HG03342 (cell line): ENCODE measurements at regions not wholly inside any gene's neighbourhood (a gene's known extent, or its start where the extent isn't known, plus 50 kb on each side); places are given as distances from the start of the nearest gene placed in this dataset.
A peak's percentile ranks its signal among the peaks of the same experiment; 100 is the strongest.

ENCODE experiments used
- ATAC-seq: cut with Tn5 transposase; IDR thresholded peaks from one replicate; pipeline ENCODE4 v1.9.1; 2021; ENCODE audit warnings: mild to moderate bottlenecking, moderate library complexity; ENCODE audit not compliant: unreplicated experiment

- ATAC-seq: no peak
These were observed 1374.5 kb downstream of the BRD1 start for GRCh38 chr22:48453171-48453570.

GRCh38 chr22:48452766-48453165 is 1374.9 kb downstream of the BRD1 start:
- no peak for ATAC-seq

DNA sequence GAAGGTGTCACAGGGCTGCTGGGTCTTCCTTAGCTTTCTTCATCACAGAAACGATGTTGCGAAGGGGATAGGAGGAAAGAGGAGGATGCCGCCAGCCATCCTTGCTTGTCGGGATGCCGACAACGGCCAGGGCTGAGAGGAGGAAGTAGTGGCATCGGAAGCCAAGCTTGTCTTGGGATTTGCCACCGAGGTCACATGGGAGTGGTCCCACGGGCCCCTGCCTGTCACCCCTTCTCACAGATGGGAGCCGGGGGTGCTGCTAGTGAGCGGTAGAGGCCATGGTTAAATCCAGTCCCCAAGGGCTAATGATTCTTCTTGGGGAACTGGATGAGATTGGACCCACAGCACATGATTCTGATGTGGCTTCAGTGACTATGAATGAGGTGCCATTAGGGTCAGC is 1375.8 kb downstream of the BRD1 start:
- ATAC-seq: no peak

GRCh38 chr22:48450188-48450825 is 1377.4 kb downstream of the BRD1 start:
- ATAC-seq: no peak

DNA sequence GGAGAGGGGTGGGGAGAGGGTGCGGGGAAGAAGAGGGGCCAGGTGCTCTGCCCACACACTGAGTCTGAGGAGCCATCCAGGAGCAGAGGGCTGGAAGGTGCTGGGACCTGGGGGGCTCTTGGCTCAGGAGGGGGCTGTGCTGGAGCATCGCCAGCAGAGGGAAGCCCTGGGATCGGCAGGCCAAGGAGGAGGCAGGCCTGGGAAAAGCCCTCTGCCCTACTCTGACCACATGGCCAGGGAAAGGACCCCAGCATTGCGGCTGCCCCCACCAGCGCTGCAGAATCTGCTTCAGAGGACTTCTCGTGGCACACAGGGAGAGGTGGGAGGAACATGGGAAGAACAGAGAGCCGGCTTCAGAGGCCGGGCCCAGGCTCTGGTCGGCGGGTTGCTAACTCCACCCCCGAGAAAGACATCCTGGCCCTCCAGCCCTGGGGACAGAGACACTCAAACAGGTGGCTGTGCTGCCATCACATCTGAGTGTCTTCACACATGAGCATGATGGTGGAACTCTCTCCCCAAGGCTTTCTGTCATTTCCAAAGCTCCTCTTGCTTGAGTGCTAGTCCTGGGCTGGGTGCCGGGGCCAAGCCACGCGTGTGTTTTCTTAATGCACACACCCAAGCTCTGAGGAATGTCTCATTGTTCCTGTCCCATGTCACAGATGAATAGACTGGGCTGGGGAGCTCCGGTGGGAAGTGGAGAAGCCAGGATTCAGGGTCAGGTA is 1378.0 kb downstream of the BRD1 start:
- no peak for ATAC-seq

DNA sequence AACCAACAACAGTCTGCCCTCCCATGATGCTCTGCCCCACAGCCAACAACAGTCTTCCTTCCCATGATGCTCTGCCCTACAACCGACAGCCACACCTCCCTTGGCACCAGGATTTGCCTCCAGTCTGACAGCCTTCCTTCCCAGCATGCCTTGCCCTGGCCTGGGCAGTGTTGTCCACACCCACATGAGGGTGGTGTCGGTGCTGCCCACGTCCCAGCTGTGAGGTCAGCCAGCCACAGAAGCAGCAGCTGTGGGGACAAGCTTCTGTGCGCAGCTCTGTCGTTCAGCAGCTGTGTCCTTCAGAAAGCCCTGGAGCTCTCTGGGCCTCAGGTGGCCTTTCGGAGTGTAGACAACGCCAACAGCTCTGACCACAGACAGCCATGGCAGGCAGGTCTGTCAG is 1378.9 kb downstream of the BRD1 start:
- ATAC-seq: no peak

- ATAC-seq: no peak
These were observed 1382.4 kb downstream of the BRD1 start for GRCh38 chr22:48445113-48445827.

DNA sequence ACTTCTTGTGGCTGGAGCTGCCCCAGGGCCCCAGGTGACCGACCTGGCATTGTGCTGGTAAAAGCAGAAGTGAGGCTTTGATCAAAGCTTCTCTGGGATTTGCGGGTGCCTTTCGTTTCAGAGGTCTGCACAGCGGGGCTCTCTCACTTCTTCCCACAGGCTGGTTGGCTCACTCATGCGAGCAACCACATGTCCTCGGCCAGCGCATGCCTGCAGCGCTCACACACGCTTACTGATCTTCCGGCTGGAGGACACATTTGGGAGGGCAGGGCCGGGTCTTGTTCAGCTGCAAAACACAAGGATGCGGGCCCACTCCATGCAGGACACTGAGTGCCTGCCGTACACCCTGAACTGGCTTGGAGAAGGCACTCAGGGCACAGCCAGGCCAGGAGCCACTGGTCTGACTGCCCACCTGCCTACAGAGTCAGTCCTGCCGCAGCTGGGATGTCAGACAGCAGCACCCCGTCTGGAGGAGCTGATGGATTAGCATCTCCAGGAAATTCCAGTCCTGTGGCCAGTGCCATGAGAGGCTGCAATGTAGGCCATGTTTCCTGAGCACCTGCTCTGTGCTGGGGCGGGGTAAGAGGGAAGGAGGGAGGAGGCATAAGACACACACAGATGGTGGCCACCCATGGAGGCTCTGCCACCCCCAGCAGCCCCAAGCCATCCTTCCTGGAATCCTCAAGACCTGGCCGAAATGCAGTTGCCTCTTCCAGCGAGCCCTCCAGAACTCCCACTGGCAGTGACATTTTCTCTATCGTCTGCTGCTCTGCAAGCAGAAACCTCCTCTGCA is 1383.2 kb downstream of the BRD1 start:
- ATAC-seq: peak; percentile 61

DNA sequence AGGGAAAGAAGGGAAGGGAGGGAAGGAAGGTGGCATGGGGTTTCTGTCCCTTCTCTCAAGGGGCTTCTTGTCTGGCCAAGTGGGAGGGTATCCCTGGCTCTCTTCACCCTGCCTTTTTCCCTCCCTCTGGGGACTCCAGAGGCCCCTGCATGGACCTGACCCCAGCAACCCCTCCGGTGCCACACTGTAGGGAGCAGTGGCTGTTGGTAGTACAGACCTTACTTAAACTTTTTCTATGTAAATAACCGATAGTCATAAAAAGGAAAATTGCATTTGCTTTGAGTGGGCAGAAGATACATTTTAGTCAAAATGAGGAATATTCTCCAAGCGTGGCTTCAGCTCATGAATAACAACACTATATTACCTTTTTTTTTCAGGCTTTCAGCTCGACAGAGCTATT is 1384.0 kb downstream of the BRD1 start:
- ATAC-seq: no peak

DNA sequence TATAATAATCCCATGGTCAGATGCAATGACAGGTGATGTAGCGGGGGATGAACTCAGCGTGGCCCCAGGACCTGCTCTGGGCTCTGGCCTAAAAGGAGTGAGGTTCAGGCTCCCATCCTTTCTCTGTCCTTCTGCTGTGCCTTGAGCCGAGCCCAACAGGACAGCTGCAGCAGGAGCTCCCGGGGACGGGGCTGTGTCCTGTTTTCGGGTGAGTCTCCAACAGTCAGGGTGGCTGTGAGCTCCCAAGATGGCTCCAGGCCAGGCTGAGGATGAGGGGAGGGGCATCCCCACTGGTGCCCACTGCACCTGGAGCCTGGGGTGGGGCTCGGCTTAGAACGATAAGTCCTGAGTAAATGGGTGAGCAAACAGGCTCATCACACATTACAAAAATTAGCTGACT is 1385.0 kb downstream of the BRD1 start:
- no peak for ATAC-seq

GRCh38 chr22:48441553-48441850 is 1386.2 kb downstream of the BRD1 start:
- no peak for ATAC-seq

- ATAC-seq: no peak
These were observed 1386.8 kb downstream of the BRD1 start for GRCh38 chr22:48440673-48441552.

- ATAC-seq: no peak
These were observed 1387.5 kb downstream of the BRD1 start for GRCh38 chr22:48440176-48440575.

GRCh38 chr22:48439560-48440135 is 1388.0 kb downstream of the BRD1 start:
- ATAC-seq: no peak

- no peak for ATAC-seq
These were observed 1388.7 kb downstream of the BRD1 start for GRCh38 chr22:48438800-48439559.

DNA sequence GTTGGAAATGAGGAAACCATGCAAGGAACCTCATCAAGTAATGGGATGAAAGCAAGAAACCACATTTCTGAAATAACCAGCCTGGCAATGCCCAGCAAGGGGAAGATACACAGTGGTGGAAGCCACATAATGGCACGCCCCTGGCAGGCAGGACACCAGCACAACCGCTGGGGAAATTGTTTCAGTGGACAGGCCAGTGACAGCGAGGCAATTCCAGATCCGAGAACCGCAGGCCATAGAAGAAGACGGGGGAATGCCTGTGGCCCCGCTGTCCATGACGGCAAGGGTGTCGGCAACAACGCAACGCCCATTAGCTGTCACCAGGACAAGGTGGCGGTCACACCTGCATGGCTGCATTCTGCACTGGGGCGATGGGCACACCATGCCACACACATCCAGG is 1389.6 kb downstream of the BRD1 start:
- no peak for ATAC-seq

- no peak for ATAC-seq
These were observed 1391.3 kb downstream of the BRD1 start for GRCh38 chr22:48436201-48436931.

DNA sequence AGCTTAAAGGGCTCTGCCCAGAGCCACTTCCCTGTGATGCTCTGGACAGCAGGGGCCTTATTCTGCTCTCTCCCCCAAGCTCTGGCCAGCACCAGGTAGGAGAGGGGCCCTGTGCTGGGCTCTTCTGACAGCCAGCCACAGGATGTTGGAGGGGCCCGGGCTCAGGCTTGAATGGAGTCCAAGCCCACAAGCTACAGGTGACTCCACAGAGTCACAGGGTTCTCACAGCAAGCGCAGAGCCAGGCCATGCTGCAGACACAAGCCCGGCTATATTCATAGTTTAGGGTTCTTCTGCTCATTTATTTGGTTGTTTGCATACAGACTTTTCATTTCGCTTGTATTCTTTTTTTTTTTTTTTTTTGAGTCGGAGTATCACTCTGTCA is 1392.8 kb downstream of the BRD1 start:
- ATAC-seq: no peak
